ENCODE measurements at regions not wholly inside any gene's neighbourhood (a gene's known extent, or its start where the extent isn't known, plus 50 kb on each side); places are given as distances from the start of the nearest gene placed in this dataset.

- no peak for TF ChIP-seq CTCF (IDR thresholded peaks at IDR 0.05; ENCODE audit: low read depth, low read length)
- DNase-seq (ENCODE audit: extremely low read depth, low read depth): no peak
Measured at GRCh38 chr4:184922301-184922700, 96.0 kb upstream of the HELT start.

- no peak for DNase-seq (ENCODE audit: extremely low read depth, low read depth)
- no peak for TF ChIP-seq CTCF (IDR thresholded peaks at IDR 0.05; ENCODE audit: low read depth, low read length)
Measured at GRCh38 chr4:184924516-184924915, 93.8 kb upstream of the HELT start.

- DNase-seq (ENCODE audit: extremely low read depth, low read depth): no peak
- no peak for TF ChIP-seq CTCF (IDR thresholded peaks at IDR 0.05; ENCODE audit: low read depth, low read length)
Measured at GRCh38 chr4:184929476-184929875, 88.8 kb upstream of the HELT start.

- no peak for DNase-seq (ENCODE audit: extremely low read depth, low read depth)
- TF ChIP-seq CTCF (IDR thresholded peaks at IDR 0.05; ENCODE audit: low read depth, low read length): no peak
Measured at GRCh38 chr4:184930026-184930425, 88.3 kb upstream of the HELT start.

- no peak for TF ChIP-seq CTCF (IDR thresholded peaks at IDR 0.05; ENCODE audit: low read depth, low read length)
- no peak for DNase-seq (ENCODE audit: extremely low read depth, low read depth)
Measured at GRCh38 chr4:184932343-184932742, 85.9 kb upstream of the HELT start.

- DNase-seq (ENCODE audit: extremely low read depth, low read depth): no peak
- TF ChIP-seq CTCF (IDR thresholded peaks at IDR 0.05; ENCODE audit: low read depth, low read length): no peak
Measured at GRCh38 chr4:184933311-184933710, 85.0 kb upstream of the HELT start.

GRCh38 chr4:184934184-184934583 lies 84.1 kb upstream of the HELT start:
- TF ChIP-seq CTCF (IDR thresholded peaks at IDR 0.05; ENCODE audit: low read depth, low read length): no peak
- no peak for DNase-seq (ENCODE audit: extremely low read depth, low read depth)

Measured in AG09319 (cell line).